IPS-15b (cell line): ENCODE measurements at regions not wholly inside any gene's neighbourhood (a gene's known extent, or its start where the extent isn't known, plus 50 kb on each side); places are given as distances from the start of the nearest gene placed in this dataset.

ENCODE experiments used
- H3K27me3 ChIP-seq: one replicate; pipeline ENCODE4 v1.6.1; 2013; ENCODE audit warnings: low read length; ENCODE audit not compliant: control insufficient read depth, insufficient read depth
- H3K36me3 ChIP-seq: one replicate; pipeline ENCODE4 v1.6.1; 2013; ENCODE audit warnings: low read length; ENCODE audit not compliant: control insufficient read depth, insufficient read depth
- H3K4me1 ChIP-seq: one replicate; pipeline ENCODE4 v1.6.1; 2013; ENCODE audit warnings: mild to moderate bottlenecking, low read length; ENCODE audit not compliant: control insufficient read depth, insufficient read depth
- H3K4me3 ChIP-seq: one replicate; pipeline ENCODE4 v1.5.1; 2013; ENCODE audit warnings: low read depth, low read length
- H3K9ac ChIP-seq: one replicate; pipeline ENCODE4 v1.6.1; 2013; ENCODE audit warnings: low read depth, mild to moderate bottlenecking, low read length
- H3K9me3 ChIP-seq: one replicate; pipeline ENCODE4 v1.6.1; 2013; ENCODE audit warnings: mild to moderate bottlenecking, low read length; ENCODE audit not compliant: control insufficient read depth, insufficient read depth

DNA sequence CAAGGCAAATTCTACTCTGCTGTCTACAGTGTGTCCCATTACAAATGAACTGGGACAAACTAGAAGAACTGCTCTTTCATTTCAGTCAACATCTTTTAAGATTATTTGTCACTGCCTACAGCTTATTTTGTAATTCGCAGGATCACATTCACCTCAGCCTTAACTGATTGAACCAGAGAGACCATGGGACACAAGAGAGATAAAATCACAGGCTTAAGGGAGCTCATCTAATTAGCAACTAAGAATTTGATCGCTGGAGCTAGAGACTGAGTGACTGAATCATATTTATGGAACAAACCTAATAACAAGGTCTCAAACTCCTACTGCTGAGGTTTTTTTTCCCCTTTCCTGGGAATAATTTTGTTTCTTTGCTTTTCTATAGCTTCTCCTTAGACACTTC, 898.2 kb downstream of the PCDH18 start:
- Histone ChIP-seq H3K4me3 (no peak overlapping the region), H3K9me3 (no peaks in the 10 kb centered on the region), H3K4me1 (peaks cover 2% of the 10 kb centered on the region), H3K36me3 (no peaks in the 10 kb centered on the region), H3K9ac (no peak overlapping the region), H3K27me3 (no peaks in the 10 kb centered on the region)

- no peaks in the 10 kb centered on the region for H3K36me3 ChIP-seq
These were observed 932.4 kb downstream of the PCDH18 start for GRCh38 chr4:136599890-136600289.

DNA sequence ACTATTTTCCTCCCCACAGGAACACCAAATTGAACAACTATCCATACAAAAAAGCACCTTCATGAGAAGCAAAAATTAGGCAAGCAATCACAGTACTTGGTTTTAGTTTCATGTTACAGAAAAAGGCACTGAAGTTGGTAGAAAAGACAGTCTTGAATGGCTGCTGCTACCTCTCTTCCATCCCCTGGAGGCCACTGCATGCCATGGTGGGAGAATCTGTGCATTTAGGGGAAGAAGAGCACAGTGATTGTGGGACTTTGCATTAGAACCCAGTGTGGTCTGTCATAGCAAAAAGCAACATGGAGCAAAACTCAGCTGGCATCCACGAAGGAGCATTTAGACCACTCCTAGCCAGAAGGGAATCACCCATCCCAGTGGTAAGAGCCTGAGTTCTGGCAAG, 941.9 kb downstream of the PCDH18 start:
- Histone ChIP-seq H3K27me3 (no peaks in the 10 kb centered on the region), H3K4me3 (no peak overlapping the region), H3K36me3 (no peaks in the 10 kb centered on the region), H3K4me1 (no peaks in the 10 kb centered on the region), H3K9me3 (no peaks in the 10 kb centered on the region), H3K9ac (no peak overlapping the region)

More at GRCh38 chr4:136599890-136600289, 932.4 kb downstream of the PCDH18 start:
- Histone ChIP-seq H3K4me1 (no peaks in the 10 kb centered on the region), H3K27me3 (no peaks in the 10 kb centered on the region), H3K4me3 (no peak overlapping the region), H3K9me3 (no peaks in the 10 kb centered on the region), H3K9ac (no peak overlapping the region)

DNA sequence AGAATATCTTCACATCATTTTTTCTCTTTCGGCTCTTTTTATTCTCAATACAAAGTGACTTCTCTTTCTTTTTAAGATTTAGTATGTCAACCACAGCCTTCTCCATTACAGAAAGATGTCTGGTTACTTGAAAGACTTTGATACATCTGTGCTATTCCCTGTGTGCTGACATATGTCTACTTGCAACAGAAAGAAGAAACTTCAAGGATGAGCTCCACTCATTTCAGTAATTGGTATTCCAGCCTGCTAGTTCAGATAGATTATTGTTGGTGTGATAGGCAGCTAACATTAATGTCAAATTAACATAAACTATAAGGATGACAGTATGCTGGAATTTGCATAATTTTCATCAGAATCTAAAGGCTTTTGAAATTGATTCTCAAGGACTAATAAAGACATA, 948.7 kb downstream of the PCDH18 start:
- H3K36me3 ChIP-seq = no peaks in the 10 kb centered on the region
- H3K9me3 ChIP-seq = no peaks in the 10 kb centered on the region
- no peaks in the 10 kb centered on the region for H3K27me3 ChIP-seq
- no peak overlapping the region for H3K4me3 ChIP-seq
- no peaks in the 10 kb centered on the region for H3K4me1 ChIP-seq
- no peak overlapping the region for H3K9ac ChIP-seq

DNA sequence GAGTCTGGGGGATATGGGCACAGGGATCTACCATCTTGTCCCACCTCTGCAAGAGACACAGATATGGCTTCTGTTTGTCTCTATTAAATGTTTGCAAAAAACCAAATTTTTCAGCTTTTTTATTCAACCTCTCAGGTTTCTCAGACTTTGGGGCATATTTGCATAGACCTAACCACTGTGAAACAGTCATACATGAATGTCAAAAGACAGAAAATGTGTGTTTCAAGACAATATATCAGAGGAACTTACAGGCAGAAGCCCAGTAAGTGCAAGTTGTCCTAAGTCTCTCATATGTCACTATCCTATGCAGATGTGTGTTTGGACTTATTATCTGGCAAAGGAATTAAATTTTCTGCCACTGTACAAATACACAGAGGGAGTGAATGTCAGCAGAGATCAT, 951.2 kb downstream of the PCDH18 start:
- no peaks in the 10 kb centered on the region for H3K27me3 ChIP-seq
- H3K9me3 ChIP-seq = no peaks in the 10 kb centered on the region
- no peaks in the 10 kb centered on the region for H3K4me1 ChIP-seq
- no peak overlapping the region for H3K9ac ChIP-seq
- H3K36me3 ChIP-seq = no peaks in the 10 kb centered on the region
- no peak overlapping the region for H3K4me3 ChIP-seq

DNA sequence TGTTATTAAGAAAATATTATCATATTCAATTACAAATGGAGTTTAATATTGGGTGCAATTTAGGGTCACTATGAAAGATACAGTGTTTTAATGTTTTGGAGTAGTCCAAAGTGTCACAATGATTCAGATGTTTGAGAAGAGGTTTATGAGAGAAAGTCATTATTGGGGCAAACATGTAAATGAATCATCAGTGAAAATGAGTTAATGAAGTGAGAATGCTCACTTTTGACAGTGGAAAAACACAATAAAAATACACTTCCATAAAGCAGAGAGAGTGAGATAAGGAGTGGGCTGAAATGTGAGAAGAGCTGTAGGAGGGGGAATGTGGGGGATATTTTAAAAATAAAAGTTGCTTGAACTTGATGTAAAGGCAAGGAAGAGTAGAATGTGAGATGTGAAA, 957.1 kb downstream of the PCDH18 start:
- no peaks in the 10 kb centered on the region for H3K9me3 ChIP-seq
- no peak overlapping the region for H3K9ac ChIP-seq
- no peak overlapping the region for H3K4me3 ChIP-seq
- no peaks in the 10 kb centered on the region for H3K36me3 ChIP-seq
- H3K27me3 ChIP-seq = no peaks in the 10 kb centered on the region
- no peaks in the 10 kb centered on the region for H3K4me1 ChIP-seq

GRCh38 chr4:136573460-136573859, 958.8 kb downstream of the PCDH18 start:
- Histone ChIP-seq H3K9me3 (no peaks in the 10 kb centered on the region), H3K36me3 (no peaks in the 10 kb centered on the region), H3K4me1 (no peaks in the 10 kb centered on the region), H3K27me3 (no peaks in the 10 kb centered on the region), H3K4me3 (no peak overlapping the region), H3K9ac (no peak overlapping the region)

DNA sequence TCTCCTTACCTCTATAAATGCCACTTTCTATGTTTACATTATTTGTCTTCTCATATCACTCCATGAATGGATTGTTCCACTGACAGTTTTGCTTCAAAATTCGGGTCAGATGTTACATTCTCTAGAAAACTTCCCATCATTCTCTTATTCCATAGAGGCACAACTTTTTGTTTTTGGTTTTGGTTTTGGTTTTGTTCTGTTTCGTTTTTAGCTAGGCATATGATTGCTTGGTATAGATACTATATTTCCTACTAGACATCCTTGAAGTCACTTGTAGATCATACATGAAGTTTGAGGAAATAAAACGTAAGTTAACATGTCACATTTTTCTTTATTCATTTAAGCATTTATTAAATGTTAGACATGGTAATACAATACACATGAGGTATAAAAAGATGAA, 961.0 kb downstream of the PCDH18 start:
- Histone ChIP-seq H3K4me3 (no peak overlapping the region), H3K36me3 (no peaks in the 10 kb centered on the region), H3K27me3 (no peaks in the 10 kb centered on the region), H3K4me1 (no peaks in the 10 kb centered on the region), H3K9ac (no peak overlapping the region), H3K9me3 (no peaks in the 10 kb centered on the region)

DNA sequence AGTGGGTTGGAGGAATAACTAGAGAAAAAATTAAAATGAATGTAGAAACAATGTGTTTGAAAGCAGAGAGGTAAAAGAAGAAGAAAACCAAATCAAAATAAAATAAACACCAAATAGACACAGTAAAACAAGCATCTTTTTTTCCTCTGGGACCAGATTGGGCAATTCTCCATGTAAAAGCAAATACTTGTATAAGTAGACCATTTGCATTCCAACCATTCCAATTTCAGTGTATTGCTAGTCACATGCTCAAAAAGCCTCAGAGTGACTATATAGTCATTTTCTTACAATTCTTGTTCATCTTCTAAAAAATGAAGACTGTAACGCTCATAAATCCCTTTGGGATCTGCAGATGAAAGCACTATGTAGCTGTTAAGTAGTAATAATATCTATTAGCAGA, 969.5 kb downstream of the PCDH18 start:
- no peak overlapping the region for H3K9ac ChIP-seq
- H3K27me3 ChIP-seq = no peaks in the 10 kb centered on the region

DNA sequence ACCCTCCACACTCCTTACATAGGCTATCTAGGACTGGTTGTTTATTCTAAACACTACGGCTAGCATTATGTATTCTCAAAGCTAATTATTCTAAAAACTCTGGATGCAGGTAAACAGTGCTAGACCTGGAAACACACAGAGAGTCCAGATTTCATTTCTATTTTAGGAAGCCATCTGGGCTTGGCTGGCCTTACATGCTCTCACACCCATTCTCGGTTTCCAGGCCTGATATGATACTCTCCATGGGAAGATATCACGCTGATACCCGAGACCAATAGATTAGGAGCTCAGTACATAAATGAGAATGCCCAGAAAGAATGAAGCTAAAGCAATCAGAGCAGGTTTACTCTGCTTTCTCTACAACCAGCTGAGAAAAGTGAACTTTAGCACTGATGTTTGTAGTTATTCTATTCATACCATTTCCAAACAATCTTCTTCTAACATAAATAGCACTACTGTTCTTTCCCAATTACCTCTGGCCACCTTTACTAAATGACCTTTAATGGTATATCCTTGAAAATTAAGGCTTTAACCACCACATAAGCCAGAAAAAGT, 973.3 kb downstream of the PCDH18 start:
- Histone ChIP-seq H3K4me3 (no peak overlapping the region), H3K4me1 (no peaks in the 10 kb centered on the region), H3K9ac (no peak overlapping the region), H3K9me3 (no peaks in the 10 kb centered on the region), H3K27me3 (no peaks in the 10 kb centered on the region), H3K36me3 (no peaks in the 10 kb centered on the region)

More for the DNA sequence above, 969.5 kb downstream of the PCDH18 start:
- H3K9me3 ChIP-seq = no peaks in the 10 kb centered on the region
- H3K36me3 ChIP-seq = no peaks in the 10 kb centered on the region
- H3K4me3 ChIP-seq = no peak overlapping the region
- no peaks in the 10 kb centered on the region for H3K4me1 ChIP-seq

DNA sequence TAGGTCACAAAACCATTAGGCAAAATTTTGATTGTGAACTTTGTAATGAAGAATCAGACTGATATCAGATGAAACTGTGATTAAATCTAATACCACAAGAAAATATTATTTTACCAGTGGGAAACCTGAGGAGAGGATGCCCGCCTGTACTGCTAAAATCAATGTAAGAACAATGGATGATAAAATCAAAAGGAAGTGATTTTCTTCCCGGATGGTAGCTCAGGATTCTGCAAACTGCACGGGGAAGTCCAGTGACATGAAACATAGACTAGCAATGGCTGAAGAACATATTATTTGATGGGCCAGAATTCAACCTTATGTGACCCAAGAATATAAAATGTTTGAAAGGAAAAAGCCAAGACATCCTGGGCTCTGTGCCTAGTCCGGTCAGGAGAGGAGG, 974.9 kb downstream of the PCDH18 start:
- no peaks in the 10 kb centered on the region for H3K9me3 ChIP-seq
- no peaks in the 10 kb centered on the region for H3K4me1 ChIP-seq

GRCh38 chr4:136554033-136554432, 978.3 kb downstream of the PCDH18 start:
- Histone ChIP-seq H3K9ac (no peak overlapping the region), H3K4me1 (no peaks in the 10 kb centered on the region), H3K36me3 (no peaks in the 10 kb centered on the region)

More for the DNA sequence above, 974.9 kb downstream of the PCDH18 start:
- Histone ChIP-seq H3K36me3 (no peaks in the 10 kb centered on the region), H3K4me3 (no peak overlapping the region), H3K27me3 (no peaks in the 10 kb centered on the region), H3K9ac (no peak overlapping the region)

More at GRCh38 chr4:136554033-136554432, 978.3 kb downstream of the PCDH18 start:
- H3K9me3 ChIP-seq = no peaks in the 10 kb centered on the region
- no peak overlapping the region for H3K4me3 ChIP-seq
- no peaks in the 10 kb centered on the region for H3K27me3 ChIP-seq
